Cardiac muscle cell (in vitro differentiated cells and primary cell): ENCODE measurements at regions not wholly inside any gene's neighbourhood (a gene's known extent, or its start where the extent isn't known, plus 50 kb on each side); places are given as distances from the start of the nearest gene placed in this dataset.

Source experiments
- DNase-seq, 2 donors: peaks; one replicate each; pipeline versions ENCODE4 v3.0.0 to v3.0.0-alpha.2; 2010 to 2017; ENCODE audit warnings: low read depth in 1 of 2, low spot score in 1 of 2
- H3K27ac ChIP-seq: fragments of 200-600 bp; sonication (generic); 2 replicates; pipeline ENCODE4 v1.5.1; 2016
- H3K27me3 ChIP-seq: fragments of 200-600 bp; sonication (generic); 2 replicates; pipeline ENCODE4 v1.6.0; 2016; ENCODE audit warnings: control low read depth
- H3K36me3 ChIP-seq: fragments of 200-600 bp; sonication (generic); 2 replicates; pipeline ENCODE4 v1.5.1; 2016; ENCODE audit warnings: control low read depth
- H3K4me1 ChIP-seq: fragments of 200-600 bp; sonication (generic); 2 replicates; pipeline ENCODE4 v1.8.1; 2017; ENCODE audit warnings: low read depth, mild to moderate bottlenecking, mixed run types
- H3K4me3 ChIP-seq: fragments of 200-600 bp; sonication (generic); 2 replicates; pipeline ENCODE4 v1.5.1; 2016; ENCODE audit warnings: mild to moderate bottlenecking
- H3K9me3 ChIP-seq: fragments of 200-600 bp; sonication (generic); 2 replicates; pipeline ENCODE4 v1.5.1; 2017; ENCODE audit warnings: low read depth, mild to moderate bottlenecking, control low read depth
- CTCF ChIP-seq: IDR thresholded peaks from 2 replicates; pipeline ENCODE4 v1.5.1; 2012; ENCODE audit warnings: low read depth, mild to moderate bottlenecking, low read length

DNA sequence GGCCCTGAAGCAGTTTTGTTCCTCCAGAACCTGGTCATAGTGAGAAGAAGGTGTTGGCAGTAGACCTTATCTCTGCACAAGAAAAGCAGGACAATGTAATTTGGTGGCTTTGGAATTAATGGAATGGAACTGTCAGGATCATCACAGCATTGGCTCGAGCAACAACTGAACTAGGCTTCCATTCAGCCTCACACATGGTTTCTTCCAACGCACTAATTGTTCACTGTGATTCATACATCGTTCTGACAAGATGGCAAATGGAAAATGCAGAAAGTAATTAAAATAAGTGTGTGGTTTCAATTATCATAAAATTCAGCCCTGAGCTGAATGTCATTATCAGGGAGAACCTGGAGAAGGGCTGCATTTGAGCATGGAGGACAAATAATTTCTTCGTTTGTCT is 80.6 kb downstream of the MFSD1 start:
- Histone ChIP-seq H3K4me3 (no peak overlapping the region), H3K36me3 (no peaks in the 10 kb centered on the region), H3K9me3 (no peaks in the 10 kb centered on the region), H3K27ac (no peak overlapping the region), H3K27me3 (no peaks in the 10 kb centered on the region), H3K4me1 (no peaks in the 10 kb centered on the region)
- DNase-seq, result no peak
- TF ChIP-seq CTCF, result no peak

GRCh38 chr3:158896729-158897128 is 94.9 kb downstream of the MFSD1 start:
- Histone ChIP-seq H3K27ac (no peak overlapping the region), H3K27me3 (no peaks in the 10 kb centered on the region), H3K9me3 (no peaks in the 10 kb centered on the region), H3K4me3 (no peak overlapping the region), H3K36me3 (no peaks in the 10 kb centered on the region), H3K4me1 (no peaks in the 10 kb centered on the region)
- no peak for TF ChIP-seq CTCF
- DNase-seq, result no peak

- no peaks in the 10 kb centered on the region for H3K9me3 ChIP-seq
- no peak for TF ChIP-seq CTCF
- H3K4me3 ChIP-seq, result no peak overlapping the region
- no peaks in the 10 kb centered on the region for H3K27me3 ChIP-seq
- H3K36me3 ChIP-seq, result no peaks in the 10 kb centered on the region
- no peak overlapping the region for H3K27ac ChIP-seq
- H3K4me1 ChIP-seq, result no peaks in the 10 kb centered on the region
- no peak for DNase-seq
Observed at GRCh38 chr3:158906749-158907148, 104.9 kb downstream of the MFSD1 start.

DNA sequence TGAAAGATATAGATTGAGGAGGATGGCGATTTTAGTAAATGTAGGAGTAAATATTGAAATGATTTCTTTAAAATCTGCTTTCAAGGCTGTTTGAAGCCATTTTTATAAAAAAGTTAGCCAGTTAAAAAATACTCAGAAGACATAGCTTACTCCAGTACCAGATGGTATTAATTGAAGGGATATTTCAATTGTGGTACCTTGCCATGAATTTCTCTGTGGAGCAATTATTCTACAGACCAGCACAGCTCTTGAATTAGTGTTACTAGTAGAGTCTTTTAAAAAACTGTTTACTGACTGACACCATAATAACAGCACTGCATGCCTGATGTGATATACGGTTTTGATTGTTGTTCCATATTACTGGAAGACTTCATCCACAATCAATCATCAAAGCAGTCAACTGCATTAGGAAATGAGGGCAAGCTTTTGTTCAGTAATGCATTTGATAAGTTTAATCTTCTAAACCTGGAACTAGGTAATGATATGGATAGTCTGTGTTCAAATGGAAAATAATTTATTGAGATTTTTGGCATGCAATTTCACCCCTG is 106.4 kb downstream of the MFSD1 start:
- no peak for TF ChIP-seq CTCF
- no peaks in the 10 kb centered on the region for H3K9me3 ChIP-seq
- H3K27me3 ChIP-seq, result no peaks in the 10 kb centered on the region

DNA sequence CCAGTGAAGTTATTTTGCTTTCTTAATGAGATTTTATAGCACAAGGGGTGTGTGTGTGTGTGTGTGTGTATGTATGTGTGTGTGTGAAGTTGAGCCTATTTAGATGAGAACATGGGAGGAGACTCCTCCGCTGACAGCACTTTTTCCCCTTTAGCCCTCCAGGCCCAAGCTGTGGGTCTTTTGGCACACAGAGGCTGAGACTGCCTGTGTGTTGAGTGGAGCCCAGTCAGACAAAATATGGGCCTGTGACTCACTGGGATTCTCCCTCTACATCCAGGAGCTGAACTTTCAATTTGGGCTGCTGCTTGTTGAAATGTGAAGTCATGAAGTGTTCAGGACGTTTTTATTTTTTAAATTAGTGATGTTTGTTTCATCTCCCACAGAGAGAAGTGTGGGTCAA is 108.0 kb downstream of the MFSD1 start:
- TF ChIP-seq CTCF, result no peak
- no peaks in the 10 kb centered on the region for H3K36me3 ChIP-seq
- H3K4me3 ChIP-seq, result no peak overlapping the region
- no peaks in the 10 kb centered on the region for H3K27me3 ChIP-seq
- no peak overlapping the region for H3K27ac ChIP-seq
- no peaks in the 10 kb centered on the region for H3K4me1 ChIP-seq
- DNase-seq, result no peak
- H3K9me3 ChIP-seq, result no peaks in the 10 kb centered on the region

More for the DNA sequence above, 106.4 kb downstream of the MFSD1 start:
- Histone ChIP-seq H3K4me1 (no peaks in the 10 kb centered on the region), H3K27ac (no peak overlapping the region), H3K4me3 (no peak overlapping the region), H3K36me3 (no peaks in the 10 kb centered on the region)
- DNase-seq, result no peak

GRCh38 chr3:158911586-158911985 is 109.7 kb downstream of the MFSD1 start:
- H3K9me3 ChIP-seq, result no peaks in the 10 kb centered on the region
- no peak for DNase-seq
- no peak overlapping the region for H3K4me3 ChIP-seq
- TF ChIP-seq CTCF, result no peak
- H3K36me3 ChIP-seq, result no peaks in the 10 kb centered on the region
- no peaks in the 10 kb centered on the region for H3K27me3 ChIP-seq
- no peak overlapping the region for H3K27ac ChIP-seq
- no peaks in the 10 kb centered on the region for H3K4me1 ChIP-seq
